ENCODE measurements at regions not wholly inside any gene's neighbourhood (a gene's known extent, or its start where the extent isn't known, plus 50 kb on each side); places are given as distances from the start of the nearest gene placed in this dataset.

DNA sequence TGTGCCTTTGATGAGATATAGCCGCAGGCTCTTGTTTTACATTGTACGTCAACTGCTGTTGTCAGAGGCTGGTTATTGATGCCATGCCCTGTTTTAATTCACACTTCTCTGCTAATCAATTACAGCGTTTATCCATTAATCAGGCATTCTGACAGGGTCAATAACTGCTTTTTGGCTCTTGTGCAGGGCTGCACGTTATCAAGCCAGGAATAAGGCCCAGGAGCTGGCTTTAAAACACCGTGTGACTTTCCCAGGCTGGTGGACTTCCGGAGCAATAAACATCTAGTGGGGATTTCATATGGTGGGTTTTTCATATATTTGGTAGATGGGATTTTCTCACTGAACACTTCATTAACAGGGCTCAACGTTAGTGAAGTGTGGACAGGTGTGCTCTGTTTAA lies 221.7 kb downstream of the TM9SF2 start:
- TF ChIP-seq, protein P1, sequence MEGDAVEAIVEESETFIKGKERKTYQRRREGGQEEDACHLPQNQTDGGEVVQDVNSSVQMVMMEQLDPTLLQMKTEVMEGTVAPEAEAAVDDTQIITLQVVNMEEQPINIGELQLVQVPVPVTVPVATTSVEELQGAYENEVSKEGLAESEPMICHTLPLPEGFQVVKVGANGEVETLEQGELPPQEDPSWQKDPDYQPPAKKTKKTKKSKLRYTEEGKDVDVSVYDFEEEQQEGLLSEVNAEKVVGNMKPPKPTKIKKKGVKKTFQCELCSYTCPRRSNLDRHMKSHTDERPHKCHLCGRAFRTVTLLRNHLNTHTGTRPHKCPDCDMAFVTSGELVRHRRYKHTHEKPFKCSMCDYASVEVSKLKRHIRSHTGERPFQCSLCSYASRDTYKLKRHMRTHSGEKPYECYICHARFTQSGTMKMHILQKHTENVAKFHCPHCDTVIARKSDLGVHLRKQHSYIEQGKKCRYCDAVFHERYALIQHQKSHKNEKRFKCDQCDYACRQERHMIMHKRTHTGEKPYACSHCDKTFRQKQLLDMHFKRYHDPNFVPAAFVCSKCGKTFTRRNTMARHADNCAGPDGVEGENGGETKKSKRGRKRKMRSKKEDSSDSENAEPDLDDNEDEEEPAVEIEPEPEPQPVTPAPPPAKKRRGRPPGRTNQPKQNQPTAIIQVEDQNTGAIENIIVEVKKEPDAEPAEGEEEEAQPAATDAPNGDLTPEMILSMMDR (IDR thresholded peaks at IDR 0.05): no peak

GRCh38 chr13:99722338-99722818 lies 221.1 kb downstream of the TM9SF2 start:
- TF ChIP-seq, protein P1 (IDR thresholded peaks at IDR 0.05): no peak

- TF ChIP-seq, protein P1 (IDR thresholded peaks at IDR 0.05): no peak
Observed at GRCh38 chr13:99721606-99722337, 220.5 kb downstream of the TM9SF2 start.

DNA sequence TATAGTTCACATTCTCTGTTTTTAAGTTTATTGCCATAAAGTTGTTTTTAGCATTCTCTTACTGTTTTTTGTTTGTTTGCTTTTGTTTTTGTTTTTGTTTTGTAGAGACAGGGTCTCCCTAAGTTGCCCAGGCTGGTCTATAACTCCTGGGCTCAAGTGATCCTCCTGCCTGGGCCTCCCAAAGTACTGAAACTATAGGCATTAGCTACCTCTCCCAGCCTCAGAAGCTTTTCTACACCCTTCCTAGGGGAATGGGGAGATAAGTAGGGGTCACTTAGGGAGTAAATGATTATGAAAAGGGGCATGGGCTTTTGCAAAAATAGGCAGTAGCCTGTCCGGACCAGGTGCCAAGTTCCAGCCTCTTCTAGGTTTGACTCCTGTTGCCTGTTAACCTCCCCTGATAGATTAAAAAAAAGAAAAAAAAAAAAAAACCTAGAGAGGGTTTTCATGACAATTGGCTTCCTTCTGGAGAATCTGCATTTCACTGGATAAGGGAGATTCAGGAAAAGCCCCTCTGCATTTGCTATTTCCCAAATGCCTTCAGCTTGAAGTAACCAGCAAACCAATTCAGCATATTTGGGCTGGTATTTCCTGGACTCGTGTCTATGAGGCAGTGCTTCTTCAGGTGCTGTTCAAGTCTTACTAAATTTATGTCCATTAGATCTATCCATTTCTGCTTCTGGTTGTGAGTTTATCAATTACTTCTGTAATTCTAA lies 216.8 kb downstream of the TM9SF2 start:
- TF ChIP-seq, protein P1 (IDR thresholded peaks at IDR 0.05): no peak

GRCh38 chr13:99709134-99709533 lies 207.9 kb downstream of the TM9SF2 start:
- TF ChIP-seq, protein P1 (IDR thresholded peaks at IDR 0.05): no peak

GRCh38 chr13:99704390-99704789 lies 203.1 kb downstream of the TM9SF2 start:
- TF ChIP-seq, protein P1 (IDR thresholded peaks at IDR 0.05): no peak

DNA sequence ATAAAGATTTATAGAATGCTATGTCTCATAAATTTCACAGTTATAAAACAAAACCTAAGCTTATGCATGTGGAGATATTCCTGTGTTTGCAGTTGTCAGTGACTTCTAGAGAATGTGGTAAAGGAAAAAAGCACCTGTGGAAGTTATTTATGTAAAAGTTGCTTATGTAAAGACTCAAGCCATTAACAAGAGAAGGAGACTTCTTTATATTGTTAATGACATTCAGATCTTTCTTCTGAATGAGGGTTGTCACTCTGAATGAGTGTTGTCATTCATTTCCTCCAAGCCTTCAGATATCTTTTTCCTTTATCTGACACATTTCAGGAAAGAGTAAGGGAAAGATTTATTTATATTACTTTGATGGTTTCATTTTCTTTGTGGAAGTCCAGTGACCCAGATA lies 202.6 kb downstream of the TM9SF2 start:
- TF ChIP-seq, protein P1 (IDR thresholded peaks at IDR 0.05): no peak
